ENCODE measurements at regions not wholly inside any gene's neighbourhood (a gene's known extent, or its start where the extent isn't known, plus 50 kb on each side); places are given as distances from the start of the nearest gene placed in this dataset.

DNA sequence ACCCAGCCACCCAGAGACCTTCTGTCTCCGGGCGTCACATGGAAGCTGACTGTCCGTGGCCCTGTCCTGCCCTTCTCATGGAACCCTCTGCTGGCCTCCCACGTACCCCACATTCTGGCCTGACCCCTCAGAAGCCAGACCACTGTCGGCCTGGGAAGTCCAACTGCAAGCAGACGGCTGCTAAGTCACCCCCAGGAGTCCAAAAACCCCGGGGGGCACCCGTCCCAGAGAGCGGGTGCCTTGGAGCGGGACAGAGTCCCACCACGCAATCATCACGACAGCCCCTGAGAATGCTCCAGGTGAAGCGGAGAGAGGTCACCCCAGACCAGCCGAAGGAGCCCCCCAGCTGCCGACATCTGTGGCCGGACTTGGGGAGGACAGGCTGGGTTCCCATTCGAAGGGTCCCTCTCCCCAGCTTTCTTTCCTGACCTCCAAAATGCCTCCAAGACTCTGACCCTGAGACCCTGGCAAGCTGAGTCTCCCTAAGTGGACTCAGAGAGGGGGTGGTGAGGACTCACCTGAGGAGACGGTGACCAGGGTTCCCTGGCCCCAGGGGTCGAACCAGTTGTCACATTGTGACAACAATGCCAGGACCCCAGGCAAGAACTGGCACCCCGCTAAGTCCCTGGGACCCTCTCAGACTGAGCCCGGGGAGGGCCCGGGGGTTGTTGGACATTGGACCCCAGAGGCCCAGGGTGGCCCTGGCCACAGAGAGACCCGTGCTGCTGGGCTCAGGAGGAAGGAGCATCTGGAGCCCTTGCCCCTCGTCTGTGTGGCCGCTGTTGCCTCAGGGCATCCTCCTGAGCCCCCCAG lies 337.1 kb downstream of the TMEM121 start:
- TF ChIP-seq ARNTL (CRISPR knock-in tag; IDR thresholded peaks at IDR 0.05; ENCODE audit: borderline replicate concordance, low read depth) (no peak), BACH2 (CRISPR knock-in tag; IDR thresholded peaks at IDR 0.05; ENCODE audit: borderline replicate concordance) (no peak), GLIS3 (CRISPR knock-in tag; IDR thresholded peaks at IDR 0.05) (no peak), TCF4 (CRISPR knock-in tag; IDR thresholded peaks at IDR 0.05; ENCODE audit: borderline replicate concordance) (no peak), RARB (CRISPR knock-in tag; IDR thresholded peaks at IDR 0.05) (no peak), SNAI2 (CRISPR knock-in tag; IDR thresholded peaks at IDR 0.05) (no peak), ZFP30 (CRISPR knock-in tag; IDR thresholded peaks at IDR 0.05) (no peak), ZNF70 (CRISPR knock-in tag; IDR thresholded peaks at IDR 0.05) (no peak), ISL1 (CRISPR knock-in tag; IDR thresholded peaks at IDR 0.05) (no peak), ZFP3 (CRISPR knock-in tag; IDR thresholded peaks at IDR 0.05) (no peak), ZNF565 (CRISPR knock-in tag; conservative IDR thresholded peaks at IDR 0.05; ENCODE audit: low read depth) (no peak), OSR1 (CRISPR knock-in tag; IDR thresholded peaks at IDR 0.05) (no peak), ZNF8 (CRISPR knock-in tag; IDR thresholded peaks at IDR 0.05) (no peak), TOX (CRISPR knock-in tag; IDR thresholded peaks at IDR 0.05; ENCODE audit: borderline replicate concordance) (no peak)
- TF ChIP-seq, protein P1, sequence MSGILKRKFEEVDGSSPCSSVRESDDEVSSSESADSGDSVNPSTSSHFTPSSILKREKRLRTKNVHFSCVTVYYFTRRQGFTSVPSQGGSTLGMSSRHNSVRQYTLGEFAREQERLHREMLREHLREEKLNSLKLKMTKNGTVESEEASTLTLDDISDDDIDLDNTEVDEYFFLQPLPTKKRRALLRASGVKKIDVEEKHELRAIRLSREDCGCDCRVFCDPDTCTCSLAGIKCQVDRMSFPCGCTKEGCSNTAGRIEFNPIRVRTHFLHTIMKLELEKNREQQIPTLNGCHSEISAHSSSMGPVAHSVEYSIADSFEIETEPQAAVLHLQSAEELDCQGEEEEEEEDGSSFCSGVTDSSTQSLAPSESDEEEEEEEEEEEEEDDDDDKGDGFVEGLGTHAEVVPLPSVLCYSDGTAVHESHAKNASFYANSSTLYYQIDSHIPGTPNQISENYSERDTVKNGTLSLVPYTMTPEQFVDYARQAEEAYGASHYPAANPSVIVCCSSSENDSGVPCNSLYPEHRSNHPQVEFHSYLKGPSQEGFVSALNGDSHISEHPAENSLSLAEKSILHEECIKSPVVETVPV (CRISPR knock-in tag; IDR thresholded peaks at IDR 0.05), result no peak
- TF ChIP-seq, protein P2, sequence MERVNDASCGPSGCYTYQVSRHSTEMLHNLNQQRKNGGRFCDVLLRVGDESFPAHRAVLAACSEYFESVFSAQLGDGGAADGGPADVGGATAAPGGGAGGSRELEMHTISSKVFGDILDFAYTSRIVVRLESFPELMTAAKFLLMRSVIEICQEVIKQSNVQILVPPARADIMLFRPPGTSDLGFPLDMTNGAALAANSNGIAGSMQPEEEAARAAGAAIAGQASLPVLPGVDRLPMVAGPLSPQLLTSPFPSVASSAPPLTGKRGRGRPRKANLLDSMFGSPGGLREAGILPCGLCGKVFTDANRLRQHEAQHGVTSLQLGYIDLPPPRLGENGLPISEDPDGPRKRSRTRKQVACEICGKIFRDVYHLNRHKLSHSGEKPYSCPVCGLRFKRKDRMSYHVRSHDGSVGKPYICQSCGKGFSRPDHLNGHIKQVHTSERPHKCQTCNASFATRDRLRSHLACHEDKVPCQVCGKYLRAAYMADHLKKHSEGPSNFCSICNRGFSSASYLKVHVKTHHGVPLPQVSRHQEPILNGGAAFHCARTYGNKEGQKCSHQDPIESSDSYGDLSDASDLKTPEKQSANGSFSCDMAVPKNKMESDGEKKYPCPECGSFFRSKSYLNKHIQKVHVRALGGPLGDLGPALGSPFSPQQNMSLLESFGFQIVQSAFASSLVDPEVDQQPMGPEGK (CRISPR knock-in tag; IDR thresholded peaks at IDR 0.05; ENCODE audit: borderline replicate concordance), result no peak
- TF ChIP-seq, protein P3, sequence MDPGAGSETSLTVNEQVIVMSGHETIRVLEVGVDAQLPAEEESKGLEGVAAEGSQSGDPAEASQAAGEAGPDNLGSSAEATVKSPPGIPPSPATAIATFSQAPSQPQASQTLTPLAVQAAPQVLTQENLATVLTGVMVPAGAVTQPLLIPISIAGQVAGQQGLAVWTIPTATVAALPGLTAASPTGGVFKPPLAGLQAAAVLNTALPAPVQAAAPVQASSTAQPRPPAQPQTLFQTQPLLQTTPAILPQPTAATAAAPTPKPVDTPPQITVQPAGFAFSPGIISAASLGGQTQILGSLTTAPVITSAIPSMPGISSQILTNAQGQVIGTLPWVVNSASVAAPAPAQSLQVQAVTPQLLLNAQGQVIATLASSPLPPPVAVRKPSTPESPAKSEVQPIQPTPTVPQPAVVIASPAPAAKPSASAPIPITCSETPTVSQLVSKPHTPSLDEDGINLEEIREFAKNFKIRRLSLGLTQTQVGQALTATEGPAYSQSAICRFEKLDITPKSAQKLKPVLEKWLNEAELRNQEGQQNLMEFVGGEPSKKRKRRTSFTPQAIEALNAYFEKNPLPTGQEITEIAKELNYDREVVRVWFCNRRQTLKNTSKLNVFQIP (CRISPR knock-in tag; IDR thresholded peaks at IDR 0.05; ENCODE audit: borderline replicate concordance, low read depth), result no peak
- TF ChIP-seq, protein P4, sequence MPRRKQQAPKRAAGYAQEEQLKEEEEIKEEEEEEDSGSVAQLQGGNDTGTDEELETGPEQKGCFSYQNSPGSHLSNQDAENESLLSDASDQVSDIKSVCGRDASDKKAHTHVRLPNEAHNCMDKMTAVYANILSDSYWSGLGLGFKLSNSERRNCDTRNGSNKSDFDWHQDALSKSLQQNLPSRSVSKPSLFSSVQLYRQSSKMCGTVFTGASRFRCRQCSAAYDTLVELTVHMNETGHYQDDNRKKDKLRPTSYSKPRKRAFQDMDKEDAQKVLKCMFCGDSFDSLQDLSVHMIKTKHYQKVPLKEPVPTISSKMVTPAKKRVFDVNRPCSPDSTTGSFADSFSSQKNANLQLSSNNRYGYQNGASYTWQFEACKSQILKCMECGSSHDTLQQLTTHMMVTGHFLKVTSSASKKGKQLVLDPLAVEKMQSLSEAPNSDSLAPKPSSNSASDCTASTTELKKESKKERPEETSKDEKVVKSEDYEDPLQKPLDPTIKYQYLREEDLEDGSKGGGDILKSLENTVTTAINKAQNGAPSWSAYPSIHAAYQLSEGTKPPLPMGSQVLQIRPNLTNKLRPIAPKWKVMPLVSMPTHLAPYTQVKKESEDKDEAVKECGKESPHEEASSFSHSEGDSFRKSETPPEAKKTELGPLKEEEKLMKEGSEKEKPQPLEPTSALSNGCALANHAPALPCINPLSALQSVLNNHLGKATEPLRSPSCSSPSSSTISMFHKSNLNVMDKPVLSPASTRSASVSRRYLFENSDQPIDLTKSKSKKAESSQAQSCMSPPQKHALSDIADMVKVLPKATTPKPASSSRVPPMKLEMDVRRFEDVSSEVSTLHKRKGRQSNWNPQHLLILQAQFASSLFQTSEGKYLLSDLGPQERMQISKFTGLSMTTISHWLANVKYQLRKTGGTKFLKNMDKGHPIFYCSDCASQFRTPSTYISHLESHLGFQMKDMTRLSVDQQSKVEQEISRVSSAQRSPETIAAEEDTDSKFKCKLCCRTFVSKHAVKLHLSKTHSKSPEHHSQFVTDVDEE (CRISPR knock-in tag; IDR thresholded peaks at IDR 0.05), result no peak
- TF ChIP-seq, protein P5, sequence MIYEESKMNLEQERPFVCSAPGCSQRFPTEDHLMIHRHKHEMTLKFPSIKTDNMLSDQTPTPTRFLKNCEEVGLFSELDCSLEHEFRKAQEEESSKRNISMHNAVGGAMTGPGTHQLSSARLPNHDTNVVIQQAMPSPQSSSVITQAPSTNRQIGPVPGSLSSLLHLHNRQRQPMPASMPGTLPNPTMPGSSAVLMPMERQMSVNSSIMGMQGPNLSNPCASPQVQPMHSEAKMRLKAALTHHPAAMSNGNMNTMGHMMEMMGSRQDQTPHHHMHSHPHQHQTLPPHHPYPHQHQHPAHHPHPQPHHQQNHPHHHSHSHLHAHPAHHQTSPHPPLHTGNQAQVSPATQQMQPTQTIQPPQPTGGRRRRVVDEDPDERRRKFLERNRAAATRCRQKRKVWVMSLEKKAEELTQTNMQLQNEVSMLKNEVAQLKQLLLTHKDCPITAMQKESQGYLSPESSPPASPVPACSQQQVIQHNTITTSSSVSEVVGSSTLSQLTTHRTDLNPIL (CRISPR knock-in tag; IDR thresholded peaks at IDR 0.05; ENCODE audit: low read depth), result no peak
- no peak for ATAC-seq

DNA sequence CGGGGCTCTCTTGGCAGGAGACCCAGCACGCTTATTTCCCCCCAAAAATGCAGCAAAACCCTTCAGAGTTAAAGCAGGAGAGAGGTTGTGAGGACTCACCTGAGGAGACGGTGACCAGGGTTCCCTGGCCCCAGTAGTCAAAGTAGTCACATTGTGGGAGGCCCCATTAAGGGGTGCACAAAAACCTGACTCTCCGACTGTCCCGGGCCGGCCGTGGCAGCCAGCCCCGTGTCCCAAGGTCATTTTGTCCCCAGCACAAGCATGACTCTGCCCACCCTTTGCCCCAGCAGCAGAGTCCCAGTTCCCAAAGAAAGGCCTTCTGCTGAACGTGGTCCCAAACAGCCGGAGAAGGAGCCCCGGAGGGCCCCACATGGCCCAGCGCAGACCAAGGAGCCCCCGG lies 337.7 kb downstream of the TMEM121 start:
- no peak for ATAC-seq
- TF ChIP-seq ZNF70 (CRISPR knock-in tag; IDR thresholded peaks at IDR 0.05) (no peak), TCF4 (CRISPR knock-in tag; IDR thresholded peaks at IDR 0.05; ENCODE audit: borderline replicate concordance) (no peak), RARB (CRISPR knock-in tag; IDR thresholded peaks at IDR 0.05) (no peak), ESRRG (CRISPR knock-in tag; IDR thresholded peaks at IDR 0.05) (no peak), ZC3H10 (CRISPR knock-in tag; IDR thresholded peaks at IDR 0.05) (no peak), TOX (CRISPR knock-in tag; IDR thresholded peaks at IDR 0.05; ENCODE audit: borderline replicate concordance) (no peak), ARNTL (CRISPR knock-in tag; IDR thresholded peaks at IDR 0.05; ENCODE audit: borderline replicate concordance, low read depth) (no peak)
- TF ChIP-seq, protein P4 (CRISPR knock-in tag; IDR thresholded peaks at IDR 0.05), result no peak
